Karpas-422 (cell line): ENCODE measurements at regions not wholly inside any gene's neighbourhood (a gene's known extent, or its start where the extent isn't known, plus 50 kb on each side); places are given as distances from the start of the nearest gene placed in this dataset.
"Not testable (repeated sequence)": the region's sequence is repeated elsewhere in the genome, so short reads cannot be mapped to it uniquely, and the experiment has no call there.

Source experiments
- DNase-seq: peaks from one replicate; pipeline ENCODE4 v3.0.0-alpha.2; 2015
- H2AFZ ChIP-seq: fragments of 200-600 bp; sonication (generic); 2 replicates; pipeline ENCODE4 v1.6.1; 2014; ENCODE audit warnings: antibody characterized with exemption, low read length, mixed read lengths
- H3K27ac ChIP-seq: fragments of 200-600 bp; sonication (generic); 2 replicates; pipeline ENCODE4 v1.5.1; 2014; ENCODE audit warnings: mild to moderate bottlenecking, low read length, moderate library complexity
- H3K27me3 ChIP-seq: fragments of 200-600 bp; sonication (generic); 2 replicates; pipeline ENCODE4 v1.6.1; 2014; ENCODE audit warnings: low read length, mixed read lengths
- H3K36me3 ChIP-seq: fragments of 200-600 bp; sonication (generic); 2 replicates; pipeline ENCODE4 v1.6.1; 2014; ENCODE audit warnings: low read length, mixed read lengths; ENCODE audit not compliant: insufficient read depth
- H3K4me1 ChIP-seq: fragments of 200-600 bp; sonication (generic); 2 replicates; pipeline ENCODE4 v1.6.1; 2014; ENCODE audit warnings: mild to moderate bottlenecking, low read length, mixed read lengths
- H3K4me2 ChIP-seq: fragments of 200-600 bp; sonication (generic); 2 replicates; pipeline ENCODE4 v1.6.1; 2014; ENCODE audit warnings: low read length, low read depth, mild to moderate bottlenecking; ENCODE audit not compliant: poor library complexity, severe bottlenecking
- H3K4me3 ChIP-seq: fragments of 200-600 bp; sonication (generic); 2 replicates; pipeline ENCODE4 v1.5.1; 2014; ENCODE audit warnings: mild to moderate bottlenecking, antibody characterized with exemption, low read length, mixed read lengths
- H3K79me2 ChIP-seq: fragments of 200-600 bp; sonication (generic); 2 replicates; pipeline ENCODE4 v1.6.1; 2014; ENCODE audit warnings: mild to moderate bottlenecking, low read length, mixed read lengths
- H3K9ac ChIP-seq: fragments of 200-600 bp; sonication (generic); 2 replicates; pipeline ENCODE4 v1.6.0; 2014; ENCODE audit warnings: low read length
- H3K9me2 ChIP-seq: fragments of 200-600 bp; sonication (generic), shearing (Covaris generic); replicated peaks from 2 replicates; pipeline ENCODE4 v1.6.0; 2014; ENCODE audit warnings: mild to moderate bottlenecking, low read length, moderate library complexity; ENCODE audit not compliant: insufficient read depth
- H3K9me3 ChIP-seq: fragments of 300-700, 200-600 bp; sonication (generic); 2 replicates; pipeline ENCODE4 v1.6.1; 2014; ENCODE audit warnings: low read length, mixed read lengths
- H4K20me1 ChIP-seq: fragments of 200-600 bp; sonication (generic); 2 replicates; pipeline ENCODE4 v1.6.1; 2014; ENCODE audit warnings: mild to moderate bottlenecking, antibody characterized with exemption, low read length, low read depth; ENCODE audit not compliant: insufficient read depth

GRCh38 chr9:25010027-25010662 lies 464.4 kb upstream of the IZUMO3 start:
- no peak for DNase-seq
- H3K4me1 ChIP-seq, result no peaks in the 10 kb centered on the region

DNA sequence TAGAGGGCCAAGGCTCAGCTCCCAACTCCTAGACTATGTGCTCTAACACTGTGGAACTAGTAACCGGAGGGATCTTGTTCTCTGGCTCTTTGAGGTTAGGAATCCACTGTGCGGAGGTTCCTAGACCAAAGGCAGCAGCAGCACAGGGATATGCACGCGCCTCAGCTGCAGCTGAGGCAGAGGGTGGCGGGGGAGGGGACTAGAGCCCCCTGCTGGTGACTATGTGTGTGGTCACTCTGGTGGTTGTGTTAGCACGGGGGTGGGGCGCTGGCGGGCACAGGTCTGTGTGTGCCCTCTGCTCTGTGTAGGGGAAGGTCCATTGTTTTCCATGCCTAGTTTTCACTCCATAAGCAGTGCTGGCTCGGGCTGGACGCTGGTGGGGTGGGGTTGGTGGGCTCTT lies 458.0 kb upstream of the IZUMO3 start:
- Histone ChIP-seq H4K20me1 (no peaks in the 10 kb centered on the region), H3K27me3 (no peaks in the 10 kb centered on the region), H3K4me3 (no peak overlapping the region), H3K79me2 (no peaks in the 10 kb centered on the region), H3K9me3 (peaks cover 36% of the 10 kb centered on the region), H3K36me3 (no peaks in the 10 kb centered on the region), H3K27ac (no peak overlapping the region), H2AFZ (no peak overlapping the region), H3K4me2 (no peak overlapping the region), H3K9me2 (no peaks in the 10 kb centered on the region), H3K4me1 (no peaks in the 10 kb centered on the region), H3K9ac (no peak overlapping the region)
- DNase-seq, result no peak

More at GRCh38 chr9:25010027-25010662, 464.4 kb upstream of the IZUMO3 start:
- Histone ChIP-seq H3K9me2 (no peaks in the 10 kb centered on the region), H3K27me3 (no peaks in the 10 kb centered on the region), H4K20me1 (no peaks in the 10 kb centered on the region), H2AFZ (no peak overlapping the region), H3K36me3 (no peaks in the 10 kb centered on the region), H3K4me3 (no peak overlapping the region), H3K27ac (no peak overlapping the region), H3K79me2 (no peaks in the 10 kb centered on the region), H3K9me3 (peaks cover 29% of the 10 kb centered on the region), H3K4me2 (no peak overlapping the region), H3K9ac (no peak overlapping the region)

DNA sequence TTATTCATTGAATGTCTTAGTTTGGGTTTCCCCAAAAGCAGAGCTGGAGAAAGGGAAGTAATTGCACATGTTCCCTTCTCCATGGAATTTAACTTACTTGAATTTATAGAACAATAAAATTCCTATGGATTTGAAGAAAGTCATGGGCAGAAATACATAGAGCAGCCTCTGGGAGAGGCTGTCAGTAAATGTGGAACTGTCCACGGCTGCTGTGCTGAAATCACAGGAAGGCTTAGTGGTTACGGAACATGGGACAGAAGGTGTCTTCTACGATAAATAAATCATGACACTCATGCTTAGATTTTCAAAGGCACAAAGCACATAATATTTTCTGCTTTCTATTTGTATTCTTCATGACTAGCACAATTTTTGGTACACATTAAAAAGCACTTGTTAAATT lies 440.6 kb upstream of the IZUMO3 start:
- Histone ChIP-seq H3K27ac (no peak overlapping the region), H3K36me3 (no peaks in the 10 kb centered on the region), H3K4me3 (no peak overlapping the region), H4K20me1 (no peaks in the 10 kb centered on the region), H2AFZ (no peak overlapping the region), H3K9me2 (no peaks in the 10 kb centered on the region), H3K4me1 (no peaks in the 10 kb centered on the region), H3K79me2 (no peaks in the 10 kb centered on the region), H3K27me3 (no peaks in the 10 kb centered on the region), H3K9me3 (peaks cover 12% of the 10 kb centered on the region), H3K4me2 (no peak overlapping the region), H3K9ac (no peak overlapping the region)
- no peak for DNase-seq

- DNase-seq, H2AFZ ChIP-seq, H3K36me3 ChIP-seq, H3K4me1 ChIP-seq, H3K9ac ChIP-seq, H3K4me2 ChIP-seq, H3K9me2 ChIP-seq, H3K27me3 ChIP-seq, H3K27ac ChIP-seq, H3K4me3 ChIP-seq, H3K79me2 ChIP-seq, H4K20me1 ChIP-seq: not testable (repeated sequence)
- H3K9me3 ChIP-seq, result peaks cover 18% of the 10 kb centered on the region; the same call in 1 of the 2 replicates
Measured at GRCh38 chr9:24970780-24971179, 425.1 kb upstream of the IZUMO3 start.

- no peak overlapping the region for H3K9ac ChIP-seq
- peaks cover 30% of the 10 kb centered on the region for H3K9me3 ChIP-seq
- no peaks in the 10 kb centered on the region for H3K36me3 ChIP-seq
- no peaks in the 10 kb centered on the region for H3K4me1 ChIP-seq
- no peaks in the 10 kb centered on the region for H3K79me2 ChIP-seq
- H2AFZ ChIP-seq, result no peak overlapping the region
- no peak overlapping the region for H3K27ac ChIP-seq
- H3K4me2 ChIP-seq, result no peak overlapping the region
- H3K4me3 ChIP-seq, result no peak overlapping the region
- H4K20me1 ChIP-seq, result no peaks in the 10 kb centered on the region
- DNase-seq, result no peak
- H3K27me3 ChIP-seq, result no peaks in the 10 kb centered on the region
- H3K9me2 ChIP-seq, result no peaks in the 10 kb centered on the region
Measured at GRCh38 chr9:24961762-24962161, 416.1 kb upstream of the IZUMO3 start.

GRCh38 chr9:24953070-24953469 lies 407.4 kb upstream of the IZUMO3 start:
- H3K9me3 ChIP-seq, result peaks cover 30% of the 10 kb centered on the region
- no peak overlapping the region for H3K4me2 ChIP-seq
- H2AFZ ChIP-seq, result no peak overlapping the region
- no peak overlapping the region for H3K27ac ChIP-seq
- no peak overlapping the region for H3K4me3 ChIP-seq
- H3K36me3 ChIP-seq, result no peaks in the 10 kb centered on the region
- H4K20me1 ChIP-seq, result no peaks in the 10 kb centered on the region
- H3K27me3 ChIP-seq, result no peaks in the 10 kb centered on the region
- DNase-seq, result no peak
- H3K4me1 ChIP-seq, result no peaks in the 10 kb centered on the region
- no peak overlapping the region for H3K9ac ChIP-seq
- no peaks in the 10 kb centered on the region for H3K79me2 ChIP-seq
- H3K9me2 ChIP-seq, result no peaks in the 10 kb centered on the region

DNA sequence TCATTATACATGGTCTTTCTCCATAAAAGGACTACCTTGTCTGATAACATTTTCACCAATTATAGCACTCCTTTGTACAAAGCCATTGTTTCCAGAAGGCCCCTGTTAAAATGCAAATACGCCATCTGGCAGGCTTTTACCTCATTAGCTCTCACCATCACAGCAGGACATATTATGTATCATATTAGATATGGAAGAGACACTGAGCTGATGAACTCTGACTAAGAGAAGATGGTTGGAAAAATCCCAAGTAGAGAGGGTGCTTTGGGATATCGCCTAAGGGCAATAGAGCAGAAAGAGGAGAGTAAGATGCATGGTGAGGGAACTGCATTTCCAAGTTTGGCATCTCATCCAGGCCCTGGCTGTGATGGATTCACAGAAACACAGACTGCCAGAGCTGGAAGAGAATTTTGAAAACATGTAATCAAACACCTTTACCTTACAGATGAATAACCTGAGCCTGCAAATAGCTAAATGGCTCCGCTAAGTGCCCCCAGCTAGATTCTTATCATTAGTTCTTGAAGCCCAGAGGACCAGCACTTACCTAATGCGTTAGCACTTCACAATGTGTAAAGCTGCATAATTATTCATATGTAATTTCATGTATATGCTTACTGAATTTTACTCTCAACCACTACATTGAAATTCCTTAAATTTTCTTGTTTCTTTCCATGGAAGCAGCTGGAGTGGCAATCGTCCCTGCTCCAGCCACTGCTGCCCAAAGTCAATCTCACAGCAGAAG lies 393.6 kb upstream of the IZUMO3 start:
- no peaks in the 10 kb centered on the region for H4K20me1 ChIP-seq
- no peak overlapping the region for H3K9ac ChIP-seq
- no peaks in the 10 kb centered on the region for H3K36me3 ChIP-seq
- H3K27ac ChIP-seq, result no peak overlapping the region
- H3K27me3 ChIP-seq, result no peaks in the 10 kb centered on the region
- no peak overlapping the region for H3K4me3 ChIP-seq
- DNase-seq, result no peak
- no peaks in the 10 kb centered on the region for H3K4me1 ChIP-seq
- H3K79me2 ChIP-seq, result no peaks in the 10 kb centered on the region
- H3K9me3 ChIP-seq, result peaks cover 22% of the 10 kb centered on the region
- no peak overlapping the region for H3K4me2 ChIP-seq
- H3K9me2 ChIP-seq, result no peaks in the 10 kb centered on the region
- no peak overlapping the region for H2AFZ ChIP-seq

DNA sequence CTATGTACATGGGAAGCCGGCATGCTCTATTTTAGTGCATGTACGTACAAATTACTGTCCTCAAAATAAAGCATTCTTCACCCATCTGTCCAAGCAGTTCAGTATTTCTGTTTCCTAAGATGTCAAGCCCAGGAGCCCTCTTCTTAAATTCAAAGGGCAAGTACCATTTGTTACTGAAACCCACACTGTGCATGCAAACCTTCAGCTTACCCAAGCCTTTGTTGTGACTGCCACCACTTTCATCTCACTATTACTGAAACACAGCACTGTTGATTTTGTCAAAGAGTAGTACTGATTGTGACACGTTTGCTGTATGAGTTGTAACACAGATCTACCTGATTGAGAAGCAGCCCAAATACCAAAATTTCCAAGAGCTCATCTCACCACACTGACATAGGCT lies 390.4 kb upstream of the IZUMO3 start:
- no peak for DNase-seq
- no peaks in the 10 kb centered on the region for H3K27me3 ChIP-seq
- H3K9me2 ChIP-seq, result no peaks in the 10 kb centered on the region
- no peaks in the 10 kb centered on the region for H3K36me3 ChIP-seq
- no peaks in the 10 kb centered on the region for H3K79me2 ChIP-seq
- no peaks in the 10 kb centered on the region for H3K4me1 ChIP-seq
- H3K27ac ChIP-seq, result no peak overlapping the region
- H2AFZ ChIP-seq, result no peak overlapping the region
- no peaks in the 10 kb centered on the region for H4K20me1 ChIP-seq
- peaks cover 21% of the 10 kb centered on the region for H3K9me3 ChIP-seq
- H3K4me2 ChIP-seq, result no peak overlapping the region
- H3K9ac ChIP-seq, result no peak overlapping the region
- H3K4me3 ChIP-seq, result no peak overlapping the region
